GM12878 (cell line): ENCODE measurements at regions not wholly inside any gene's neighbourhood (a gene's known extent, or its start where the extent isn't known, plus 50 kb on each side); places are given as distances from the start of the nearest gene placed in this dataset.

Source experiments
- ATAC-seq: fragments of 200-7000 bp; cut with Tn5 transposase; 3 replicates; pipeline ENCODE4 v1.9.1; 2020; ENCODE audit warnings: mild to moderate bottlenecking, moderate library complexity
- BruUV-seq: library from RNA; stranded (reverse); fragments of 400-500 nt; replicated peaks from 2 replicates; lab custom pipeline; 2021; lab: Mats Ljungman, UMichigan
- CTCF ChIA-PET: fragments of 300-600 bp; sonication (Branson Sonifier 250); formaldehyde crosslinking; extraction: SDS; loops from one replicate; lab custom pipeline; 2021; ENCODE audit warnings: inconsistent platforms; lab: Yijun Ruan, JAX
- POLR2A ChIA-PET: fragments of 350-600 bp; formaldehyde crosslinking; extraction: SDS; loops from one replicate; lab custom pipeline; 2021; ENCODE audit warnings: inconsistent platforms; lab: Charles Lee
- RAD21 ChIA-PET: fragments of 300-600 bp; sonication (Branson Sonifier 250); formaldehyde crosslinking; loops from one replicate; lab custom pipeline; 2023; ENCODE audit warnings: antibody characterized with exemption; ENCODE audit not compliant: unreplicated experiment; lab: Charles Lee
- SMC1A ChIA-PET: fragments of 300-600 bp; sonication (Branson Sonifier 250); formaldehyde crosslinking; loops from one replicate; lab custom pipeline; 2023; ENCODE audit not compliant: unreplicated experiment, uncharacterized antibody; lab: Charles Lee
- DNase-seq: peaks from one replicate; pipeline ENCODE4 v3.0.0-alpha.2; 2011; ENCODE audit warnings: low read depth, low spot score
- FAIRE-seq: peaks from 3 replicates; lab custom pipeline; 2011; peaks lifted over from hg19 to GRCh38; lab: Jason Lieb, UNC
- H2AFZ ChIP-seq: 2 replicates; pipeline ENCODE4 v1.6.0; 2011; ENCODE audit warnings: low read depth, low read length, control low read depth; ENCODE audit not compliant: control insufficient read depth
- H3K27ac ChIP-seq: 2 replicates; pipeline ENCODE4 v1.5.1; 2011; ENCODE audit warnings: control low read depth; ENCODE audit not compliant: control insufficient read depth, insufficient read depth
- H3K27me3 ChIP-seq, 2 experiments: replicated peaks in 1 of 2; 2 replicates each; pipeline versions ENCODE4 v1.6.0 to v1.6.1; 2011; ENCODE audit warnings: low read length in 1 of 2; ENCODE audit not compliant: control insufficient read depth in 2 of 2, insufficient read depth in 2 of 2
- H3K36me3 ChIP-seq, 2 experiments: 2 replicates each; pipeline ENCODE4 v1.5.1; 2011; ENCODE audit warnings: low read length in 1 of 2; ENCODE audit not compliant: control insufficient read depth in 2 of 2, insufficient read depth in 2 of 2
- H3K4me1 ChIP-seq: 2 replicates; pipeline ENCODE4 v1.6.1; 2011; ENCODE audit warnings: mild to moderate bottlenecking, low read length, moderate library complexity, mixed read lengths; ENCODE audit not compliant: control insufficient read depth, insufficient read depth
- H3K4me2 ChIP-seq: 2 replicates; pipeline ENCODE4 v1.6.0; 2011; ENCODE audit warnings: control low read depth; ENCODE audit not compliant: control insufficient read depth, insufficient read depth
- H3K4me3 ChIP-seq: fragments of 200-600 bp; sonication (generic); 2 replicates; pipeline ENCODE4 v1.5.1; 2016
- H3K79me2 ChIP-seq: 2 replicates; pipeline ENCODE4 v1.6.0; 2011; ENCODE audit warnings: low read length; ENCODE audit not compliant: control insufficient read depth, insufficient read depth
- H3K9ac ChIP-seq: 2 replicates; pipeline ENCODE4 v1.8.0; 2011; ENCODE audit warnings: low read length, control low read depth, mixed read lengths; ENCODE audit not compliant: control insufficient read depth, insufficient read depth
- H3K9me3 ChIP-seq: replicated peaks from 3 replicates; pipeline ENCODE4 v1.5.1; 2011; ENCODE audit warnings: mild to moderate bottlenecking, low read length; ENCODE audit not compliant: control insufficient read depth, insufficient read depth
- H4K20me1 ChIP-seq: 2 replicates; pipeline ENCODE4 v1.6.0; 2011; ENCODE audit not compliant: control insufficient read depth, insufficient read depth
- ATF7 ChIP-seq: fragments of 450-650 bp; IDR thresholded peaks from 2 replicates; pipeline ENCODE4 v1.6.1; 2016; ENCODE audit warnings: low read depth, mild to moderate bottlenecking
- EED ChIP-seq: sonication (generic); IDR thresholded peaks from 2 replicates; pipeline ENCODE4 v1.6.1; 2016; ENCODE audit warnings: antibody characterized with exemption, low read depth
- JUND ChIP-seq: IDR thresholded peaks from 2 replicates; pipeline ENCODE4 v1.6.1; 2012; ENCODE audit warnings: low read depth, mild to moderate bottlenecking, low read length, improper control_type of control experiment, moderate library complexity
- MEF2B ChIP-seq: fragments of 450-650 bp; IDR thresholded peaks from 2 replicates; pipeline ENCODE4 v1.6.1; 2018; ENCODE audit warnings: mild to moderate bottlenecking, moderate library complexity; ENCODE audit not compliant: partially characterized antibody, poor library complexity, severe bottlenecking
- NBN ChIP-seq: fragments of 450-650 bp; IDR thresholded peaks from 2 replicates; pipeline ENCODE4 v1.6.1; 2016
- NR2C1 ChIP-seq: fragments of 450-650 bp; IDR thresholded peaks from 2 replicates; pipeline ENCODE4 v1.6.1; 2017; ENCODE audit warnings: antibody characterized with exemption, mild to moderate bottlenecking, moderate library complexity
- POLR2AphosphoS2 ChIP-seq: IDR thresholded peaks from 2 replicates; pipeline ENCODE4 v1.6.1; 2011; ENCODE audit warnings: low read depth, mild to moderate bottlenecking, low read length, improper control_type of control experiment, moderate library complexity
- RB1 ChIP-seq: fragments of 450-650 bp; formaldehyde crosslinking; IDR thresholded peaks from 2 replicates; pipeline ENCODE4 v1.6.1; 2017; ENCODE audit warnings: mild to moderate bottlenecking, borderline replicate concordance
- RUNX3 ChIP-seq: IDR thresholded peaks from 2 replicates; pipeline ENCODE4 v1.6.1; 2012; ENCODE audit warnings: low read length, inconsistent platforms
- SUZ12 ChIP-seq: fragments of 200-600 bp; sonication (generic); IDR thresholded peaks from one replicate; pipeline ENCODE4 v1.6.1; 2018; ENCODE audit warnings: antibody characterized with exemption, mild to moderate bottlenecking; ENCODE audit not compliant: unreplicated experiment
- TBL1XR1 ChIP-seq: IDR thresholded peaks from 2 replicates; pipeline ENCODE4 v1.6.1; 2012; ENCODE audit warnings: low read depth, low read length, improper control_type of control experiment
- YY1 ChIP-seq: IDR thresholded peaks from 2 replicates; pipeline ENCODE4 v1.6.1; 2011; ENCODE audit warnings: low read depth, mild to moderate bottlenecking, low read length
- ZNF217 ChIP-seq: fragments of 450-650 bp; IDR thresholded peaks from 2 replicates; pipeline ENCODE4 v1.6.1; 2017; ENCODE audit warnings: antibody characterized with exemption, mild to moderate bottlenecking
- ZNF274 ChIP-seq: IDR thresholded peaks from one replicate; pipeline ENCODE4 v1.8.0; 2011; ENCODE audit not compliant: insufficient read length, insufficient read depth
- ZSCAN29 ChIP-seq: fragments of 450-650 bp; IDR thresholded peaks from 2 replicates; pipeline ENCODE4 v1.6.1; 2017; ENCODE audit warnings: mild to moderate bottlenecking, moderate library complexity
- WGBS: methylation state at CpG from one replicate; pipeline ENCODE4 v1.1.6; 2016; ENCODE audit warnings: low lambda C conversion rate; ENCODE audit not compliant: insufficient replicate concordance, insufficient coverage; ENCODE audit errors: missing lambda C conversion rate; 5-methylcytosine and 5-hydroxymethylcytosine counted together
- in situ Hi-C: fragments of 300-500 bp; cut with MboI; formaldehyde crosslinking; loops from 9 replicates; pipeline ENCODE4 v1.14.3; 2018; ENCODE audit warnings: mixed read lengths
- intact Hi-C: fragments of 100-400 bp; cut with micrococcal nuclease; formaldehyde crosslinking; loops from one replicate; pipeline ENCODE4 v1.14.2; 2022; ENCODE audit not compliant: unreplicated experiment
- TF ChIP-seq, protein P1 (sequence below): fragments of 450-650 bp; IDR thresholded peaks from 2 replicates; pipeline ENCODE4 v1.6.1; 2017; ENCODE audit warnings: borderline replicate concordance
- TF ChIP-seq, protein P2 (sequence below): IDR thresholded peaks from 2 replicates; pipeline ENCODE4 v1.6.1; 2012; ENCODE audit warnings: low read depth, low read length, improper control_type of control experiment

DNA sequence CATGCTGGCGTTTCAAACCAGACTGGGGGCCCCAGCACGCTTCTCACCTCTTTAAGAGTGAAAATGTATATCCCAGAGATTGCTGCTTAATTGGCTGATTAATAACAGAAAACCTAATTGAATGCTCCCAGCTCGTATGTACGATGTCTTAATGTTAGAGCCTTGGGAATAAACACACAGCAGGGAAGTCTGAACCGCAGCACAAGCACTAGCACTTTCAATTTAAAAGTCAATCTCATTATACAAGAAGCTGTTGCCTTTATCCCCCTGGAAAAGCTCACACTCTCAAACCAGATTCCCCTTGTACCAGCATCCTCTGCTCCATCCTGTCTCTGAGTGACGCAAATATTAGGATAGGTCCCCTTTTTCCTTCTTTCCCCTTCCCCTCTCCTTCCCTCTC is 449.1 kb downstream of the MN1 start:
- FAIRE-seq, result no peak
- RAD21 ChIA-PET, result no interaction called here

DNA sequence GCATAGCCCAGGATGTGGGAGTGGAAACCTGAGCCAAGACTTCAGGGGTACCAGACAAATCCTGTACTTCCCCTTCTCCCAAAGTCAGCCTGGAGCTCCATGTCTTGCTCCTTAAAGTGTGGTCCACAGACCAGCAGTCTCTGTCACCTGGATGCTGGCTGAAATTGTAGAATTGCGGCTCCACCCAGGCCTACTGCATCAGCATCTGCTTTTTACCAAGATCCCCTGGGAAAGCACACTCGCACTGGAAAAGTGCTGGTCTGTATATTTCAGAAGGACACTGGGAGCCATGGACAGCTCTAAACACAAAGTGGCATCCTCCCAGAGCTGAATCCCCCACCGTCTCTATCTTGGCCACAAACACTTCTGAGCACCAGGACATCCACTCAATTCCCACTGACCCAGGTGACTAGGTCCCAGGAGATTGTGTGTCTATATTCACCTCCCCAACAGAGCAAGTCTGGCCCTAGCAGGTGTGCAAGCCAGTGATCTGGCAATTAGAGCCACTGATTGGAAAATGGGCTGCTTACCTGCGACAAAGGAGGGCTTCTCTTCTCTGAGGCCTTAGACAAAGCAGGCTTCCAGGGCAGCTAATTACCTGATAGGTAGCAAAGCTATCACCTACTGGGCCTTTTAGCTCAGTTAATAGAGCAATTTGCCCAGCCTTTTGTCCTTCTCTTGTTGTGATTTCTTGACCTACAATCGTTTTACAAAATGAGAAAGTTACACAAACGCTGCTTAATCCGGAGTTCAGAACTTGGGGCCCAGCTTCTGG is 443.3 kb downstream of the MN1 start:
- no peak overlapping the region for H3K4me2 ChIP-seq
- SMC1A ChIA-PET, result no interaction called here
- H3K79me2 ChIP-seq, result no peaks in the 10 kb centered on the region
- no peaks in the 10 kb centered on the region for H3K4me1 ChIP-seq
- no peaks in the 10 kb centered on the region; the same call in 2 of the 3 replicates for H3K9me3 ChIP-seq
- H3K36me3 ChIP-seq, result no peaks in the 10 kb centered on the region
- POLR2A ChIA-PET, result no interaction called here
- H3K4me3 ChIP-seq, result no peak overlapping the region
- intact Hi-C loops (no loop called here), in situ Hi-C loops (no loop called here)
- DNase-seq (no peak), ATAC-seq (no peak), FAIRE-seq (no peak)
- RAD21 ChIA-PET, result no interaction called here
- no TSS peak for BruUV-seq
- 10% methylated on average over 7 of the region's 7 CpGs for WGBS
- no peak overlapping the region for H3K27ac ChIP-seq
- CTCF ChIA-PET, result no interaction called here
- H2AFZ ChIP-seq, result no peak overlapping the region
- no peaks in the 10 kb centered on the region for H4K20me1 ChIP-seq
- H3K9ac ChIP-seq, result no peak overlapping the region
- no peaks in the 10 kb centered on the region for H3K27me3 ChIP-seq
- TF ChIP-seq JUND (no peak), NR2C1 (no peak), TBL1XR1 (no peak), NBN (no peak), RB1 (no peak), EED (no peak), ZNF217 (no peak), POLR2AphosphoS2 (no peak), RUNX3 (no peak), ZNF274 (no peak), ATF7 (no peak), ZSCAN29 (no peak)
- TF ChIP-seq, protein P1, sequence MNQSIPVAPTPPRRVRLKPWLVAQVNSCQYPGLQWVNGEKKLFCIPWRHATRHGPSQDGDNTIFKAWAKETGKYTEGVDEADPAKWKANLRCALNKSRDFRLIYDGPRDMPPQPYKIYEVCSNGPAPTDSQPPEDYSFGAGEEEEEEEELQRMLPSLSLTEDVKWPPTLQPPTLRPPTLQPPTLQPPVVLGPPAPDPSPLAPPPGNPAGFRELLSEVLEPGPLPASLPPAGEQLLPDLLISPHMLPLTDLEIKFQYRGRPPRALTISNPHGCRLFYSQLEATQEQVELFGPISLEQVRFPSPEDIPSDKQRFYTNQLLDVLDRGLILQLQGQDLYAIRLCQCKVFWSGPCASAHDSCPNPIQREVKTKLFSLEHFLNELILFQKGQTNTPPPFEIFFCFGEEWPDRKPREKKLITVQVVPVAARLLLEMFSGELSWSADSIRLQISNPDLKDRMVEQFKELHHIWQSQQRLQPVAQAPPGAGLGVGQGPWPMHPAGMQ, result no peak

More for the DNA sequence above, 449.1 kb downstream of the MN1 start:
- POLR2A ChIA-PET, result no interaction called here
- TF ChIP-seq SUZ12, result no peak
- TF ChIP-seq, protein P2, sequence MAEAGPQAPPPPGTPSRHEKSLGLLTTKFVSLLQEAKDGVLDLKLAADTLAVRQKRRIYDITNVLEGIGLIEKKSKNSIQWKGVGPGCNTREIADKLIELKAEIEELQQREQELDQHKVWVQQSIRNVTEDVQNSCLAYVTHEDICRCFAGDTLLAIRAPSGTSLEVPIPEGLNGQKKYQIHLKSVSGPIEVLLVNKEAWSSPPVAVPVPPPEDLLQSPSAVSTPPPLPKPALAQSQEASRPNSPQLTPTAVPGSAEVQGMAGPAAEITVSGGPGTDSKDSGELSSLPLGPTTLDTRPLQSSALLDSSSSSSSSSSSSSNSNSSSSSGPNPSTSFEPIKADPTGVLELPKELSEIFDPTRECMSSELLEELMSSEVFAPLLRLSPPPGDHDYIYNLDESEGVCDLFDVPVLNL, result no peak
- TF ChIP-seq MEF2B, result no peak
- no peak for TF ChIP-seq YY1
- TF ChIP-seq, all 136 proteins: peak for 0
- no peak overlapping the region for H3K4me2 ChIP-seq
- H3K9ac ChIP-seq, result no peak overlapping the region
- H3K4me3 ChIP-seq, result no peak overlapping the region
- in situ Hi-C loops, result no loop called here
- DNase-seq (no peak), ATAC-seq (no peak)
- H3K36me3 ChIP-seq, result no peaks in the 10 kb centered on the region
- WGBS, result 18% methylated on average over 6 of the region's 6 CpGs
- intact Hi-C loops, result no loop called here
- ChIA-PET SMC1A (no interaction called here), CTCF (no interaction called here)
- no peaks in the 10 kb centered on the region for H4K20me1 ChIP-seq
- no peaks in the 10 kb centered on the region for H3K79me2 ChIP-seq
- no peak overlapping the region for H2AFZ ChIP-seq
- no TSS peak for BruUV-seq
- no peaks in the 10 kb centered on the region; the same call in 2 of the 3 replicates for H3K9me3 ChIP-seq
- no peak overlapping the region for H3K27ac ChIP-seq
- H3K4me1 ChIP-seq, result no peaks in the 10 kb centered on the region
- H3K27me3 ChIP-seq, result no peaks in the 10 kb centered on the region
